ENCODE measurements at regions not wholly inside any gene's neighbourhood (a gene's known extent, or its start where the extent isn't known, plus 50 kb on each side); places are given as distances from the start of the nearest gene placed in this dataset.

GRCh38 chr10:29132551-29133111, 156.2 kb upstream of the LYZL1 start:
- WGBS: 76% methylated on average over 11 of the region's 11 CpGs

GRCh38 chr10:29135337-29135736, 153.5 kb upstream of the LYZL1 start:
- H3K36me3 ChIP-seq (ENCODE audit: control insufficient read depth in 4 of 4, insufficient read depth in 3 of 4, low read depth in 1 of 4, low read length in 3 of 4): no peaks in the 10 kb centered on the region
- no peak overlapping the region for H3K27ac ChIP-seq (ENCODE audit: low read depth in 1 of 2, low read length in 2 of 2)
- no peak overlapping the region for H3K9ac ChIP-seq (ENCODE audit: low read depth in 1 of 2, low read length in 2 of 2)
- TF ChIP-seq TAF1 (conservative IDR thresholded peaks at IDR 0.05): no peak
- no peak for TF ChIP-seq EGR1 (IDR thresholded peaks at IDR 0.05; ENCODE audit: low read depth in 2 of 2)
- no peak for TF ChIP-seq RAD21 (IDR thresholded peaks at IDR 0.05)
- TF ChIP-seq NR2F2 (IDR thresholded peaks at IDR 0.05): no peak
- no peaks in the 10 kb centered on the region for H3K27me3 ChIP-seq (ENCODE audit: control insufficient read depth in 4 of 4, insufficient read depth in 4 of 4, low read length in 3 of 4)
- 89% methylated on average over 3 of the region's 3 CpGs for WGBS
- no peaks in the 10 kb centered on the region for H3K9me3 ChIP-seq (ENCODE audit: control insufficient read depth in 4 of 4, low read length in 3 of 4)
- H3K4me1 ChIP-seq (ENCODE audit: control insufficient read depth in 4 of 4, insufficient read depth in 4 of 4, low read length in 3 of 4): peaks cover 0 to 7% (median 4%) of the 10 kb centered on the region in 4 donors
- H3K4me3 ChIP-seq (ENCODE audit: low read depth in 1 of 3, low read length in 3 of 3): no peak overlapping the region
- no peak for DNase-seq (ENCODE audit: low spot score)

More at GRCh38 chr10:29132551-29133111, 156.2 kb upstream of the LYZL1 start:
- Histone ChIP-seq H3K36me3 (ENCODE audit: control insufficient read depth in 4 of 4, insufficient read depth in 3 of 4, low read depth in 1 of 4, low read length in 3 of 4) (no peaks in the 10 kb centered on the region), H3K4me1 (ENCODE audit: control insufficient read depth in 4 of 4, insufficient read depth in 4 of 4, low read length in 3 of 4) (peaks cover 0 to 10% (median 6%) of the 10 kb centered on the region in 4 donors), H3K4me3 (ENCODE audit: low read depth in 1 of 3, low read length in 3 of 3) (no peak overlapping the region), H3K9me3 (ENCODE audit: control insufficient read depth in 4 of 4, low read length in 3 of 4) (no peaks in the 10 kb centered on the region), H3K9ac (ENCODE audit: low read depth in 1 of 2, low read length in 2 of 2) (no peak overlapping the region), H3K27me3 (ENCODE audit: control insufficient read depth in 4 of 4, insufficient read depth in 4 of 4, low read length in 3 of 4) (no peaks in the 10 kb centered on the region), H3K27ac (ENCODE audit: low read depth in 1 of 2, low read length in 2 of 2) (no peak overlapping the region)
- no peak for TF ChIP-seq RAD21 (IDR thresholded peaks at IDR 0.05)
- TF ChIP-seq FOXA2 (IDR thresholded peaks at IDR 0.05): no peak
- DNase-seq (ENCODE audit: low spot score): no peak

- H3K36me3 ChIP-seq (ENCODE audit: control insufficient read depth in 4 of 4, insufficient read depth in 3 of 4, low read depth in 1 of 4, low read length in 3 of 4): no peaks in the 10 kb centered on the region
- TF ChIP-seq YY1 (IDR thresholded peaks at IDR 0.05) (no peak), TAF1 (conservative IDR thresholded peaks at IDR 0.05) (no peak), HNF4A (conservative IDR thresholded peaks at IDR 0.05) (no peak), JUND (IDR thresholded peaks at IDR 0.05) (no peak), RXRA (IDR thresholded peaks at IDR 0.05) (no peak), GABPA (IDR thresholded peaks at IDR 0.05 in 1 of 2, conservative IDR thresholded peaks at IDR 0.05 in 1 of 2) (no peak), HNF4G (IDR thresholded peaks at IDR 0.05) (no peak), SP1 (IDR thresholded peaks at IDR 0.05) (no peak), FOXA1 (IDR thresholded peaks at IDR 0.05) (no peak), MAX (IDR thresholded peaks at IDR 0.05) (no peak)
- H3K27ac ChIP-seq (ENCODE audit: low read depth in 1 of 2, low read length in 2 of 2): no peak overlapping the region
- H3K9me3 ChIP-seq (ENCODE audit: control insufficient read depth in 4 of 4, low read length in 3 of 4): no peaks in the 10 kb centered on the region
- no peak overlapping the region for H3K4me3 ChIP-seq (ENCODE audit: low read depth in 1 of 3, low read length in 3 of 3)
- DNase-seq (ENCODE audit: low spot score): no peak
- no peak overlapping the region for H3K9ac ChIP-seq (ENCODE audit: low read depth in 1 of 2, low read length in 2 of 2)
- H3K4me1 ChIP-seq (ENCODE audit: control insufficient read depth in 4 of 4, insufficient read depth in 4 of 4, low read length in 3 of 4): no peaks in the 10 kb centered on the region
- no peaks in the 10 kb centered on the region for H3K27me3 ChIP-seq (ENCODE audit: control insufficient read depth in 4 of 4, insufficient read depth in 4 of 4, low read length in 3 of 4)
- WGBS: 88% methylated on average over 3 of the region's 3 CpGs
Measured at GRCh38 chr10:29136411-29136810, 152.5 kb upstream of the LYZL1 start.

- Histone ChIP-seq H3K9ac (ENCODE audit: low read depth in 1 of 2, low read length in 2 of 2) (no peak overlapping the region), H3K27ac (ENCODE audit: low read depth in 1 of 2, low read length in 2 of 2) (no peak overlapping the region), H3K4me3 (ENCODE audit: low read depth in 1 of 3, low read length in 3 of 3) (no peak overlapping the region), H3K4me1 (ENCODE audit: control insufficient read depth in 4 of 4, insufficient read depth in 4 of 4, low read length in 3 of 4) (peaks cover 0 to 7% (median 3%) of the 10 kb centered on the region in 4 donors), H3K36me3 (ENCODE audit: control insufficient read depth in 4 of 4, insufficient read depth in 3 of 4, low read depth in 1 of 4, low read length in 3 of 4) (no peaks in the 10 kb centered on the region), H3K27me3 (ENCODE audit: control insufficient read depth in 4 of 4, insufficient read depth in 4 of 4, low read length in 3 of 4) (no peaks in the 10 kb centered on the region), H3K9me3 (ENCODE audit: control insufficient read depth in 4 of 4, low read length in 3 of 4) (no peaks in the 10 kb centered on the region)
- no peak for TF ChIP-seq MAX (IDR thresholded peaks at IDR 0.05)
- no peak for TF ChIP-seq RAD21 (IDR thresholded peaks at IDR 0.05)
- TF ChIP-seq CTCF (IDR thresholded peaks at IDR 0.05; ENCODE audit: low read depth, low read length, missing input control): no peak
- TF ChIP-seq ZBTB33 (IDR thresholded peaks at IDR 0.05): no peak
- TF ChIP-seq FOXA2 (IDR thresholded peaks at IDR 0.05): no peak
- no peak for TF ChIP-seq NR2F2 (IDR thresholded peaks at IDR 0.05)
- TF ChIP-seq SP1 (IDR thresholded peaks at IDR 0.05): no peak
- TF ChIP-seq HNF4G (IDR thresholded peaks at IDR 0.05): no peak
- TF ChIP-seq FOXA1 (IDR thresholded peaks at IDR 0.05): no peak
- WGBS: 70% methylated on average over 1 of the region's 1 CpG
- no peak for DNase-seq (ENCODE audit: low spot score)
Measured at GRCh38 chr10:29140151-29140550, 148.7 kb upstream of the LYZL1 start.
